Adrenal gland (tissue), 9 donors: ENCODE measurements at regions not wholly inside any gene's neighbourhood (a gene's known extent, or its start where the extent isn't known, plus 50 kb on each side); places are given as distances from the start of the nearest gene placed in this dataset.
"Not testable (repeated sequence)": the region's sequence is repeated elsewhere in the genome, so short reads cannot be mapped to it uniquely, and the experiment has no call there.

ENCODE experiments used
- DNase-seq, 7 donors: peaks; one replicate each; pipeline ENCODE4 v3.0.0-alpha.2; 2019 to 2020
- H3K27ac ChIP-seq, 5 donors: fragments of 200-600 bp; sonication (generic) in 4 of 5; 1 replicate in 3 of 5; 2 replicates in 2 of 5; pipeline versions ENCODE4 v1.5.1 to v1.8.0; 2016 to 2020; ENCODE audit warnings: mild to moderate bottlenecking in 1 of 5
- H3K27me3 ChIP-seq: fragments of 200-600 bp; 2 replicates; pipeline ENCODE4 v1.8.0; 2021
- H3K36me3 ChIP-seq, 2 donors: fragments of 200-600 bp; replicated peaks in 1 of 2; 1 replicate in 1 of 2; 2 replicates in 1 of 2; pipeline versions ENCODE4 v1.5.1 to v1.8.0; 2018 to 2022
- H3K4me1 ChIP-seq, 2 donors: fragments of 200-600 bp; replicated peaks in 1 of 2; 1 replicate in 1 of 2; 2 replicates in 1 of 2; pipeline versions ENCODE4 v1.5.1 to v1.8.0; 2018 to 2021
- H3K4me3 ChIP-seq, 4 donors: fragments of 200-600 bp; sonication (generic) in 3 of 4; one replicate each; pipeline ENCODE4 v1.5.1; 2016 to 2018
- H3K9me3 ChIP-seq, 3 donors: fragments of 200-600 bp; sonication (generic) in 1 of 3; replicated peaks in 1 of 3; 1 replicate in 2 of 3; 2 replicates in 1 of 3; pipeline versions ENCODE4 v1.5.1 to v1.8.0; 2016 to 2021
- CTCF ChIP-seq, 6 experiments: fragments of 450-650 bp in 4 of 6; fragments of 200-600 bp in 2 of 6; sonication (generic) in 1 of 6; IDR thresholded peaks; 1 replicate in 5 of 6; 2 replicates in 1 of 6; pipeline versions ENCODE4 v1.5.1 to v1.8.0; 2016 to 2021; ENCODE audit warnings: antibody characterized with exemption in 6 of 6, mild to moderate bottlenecking in 2 of 6, moderate library complexity in 1 of 6
- POLR2A ChIP-seq, 2 donors: fragments of 450-650 bp; IDR thresholded peaks; one replicate each; pipeline ENCODE4 v1.6.1; 2017; ENCODE audit warnings: antibody characterized with exemption in 2 of 2, mild to moderate bottlenecking in 2 of 2, moderate library complexity in 1 of 2
- WGBS, 4 donors: extraction: QIAGEN DNeasy Blood & Tissue Kit in 2 of 4; methylation state at CpG; one replicate each; pipeline versions ENCODE4 v1.1.5 to v1.1.7; 2013 to 2017; 5-methylcytosine and 5-hydroxymethylcytosine counted together
- intact Hi-C, 2 donors: fragments of 100-400 bp; cut with DNase I; formaldehyde crosslinking; loops; one replicate each; pipeline versions ENCODE4 v1.14.1 to v1.15.0; 2022 to 2023
- donor health status: healthy with polysubstance abuse.
- donor health status: Bipolar disorder and iron deficiency.
- donor health status: DM: yes; HTN: yes; CAD: no.
- donor health status: DM: no; HTN: no; CAD: no.
- donor health status: DM: no; HTN: no; CAD: no.

GRCh38 chr12:34605510-34605887 is 583.2 kb downstream of the ALG10 start:
- peaks cover 0 to 3% (median 0%) of the 10 kb centered on the region in 3 donors for H3K9me3 ChIP-seq
- 61 to 67% (median 65%) methylated on average over 15 of the region's 15 CpGs for WGBS, 4 donors
- no peak overlapping the region for H3K27ac ChIP-seq
- H3K36me3 ChIP-seq: no peaks in the 10 kb centered on the region
- no peaks in the 10 kb centered on the region for H3K4me1 ChIP-seq
- DNase-seq: peak in 1 of 7 donors; percentile 29
- TF ChIP-seq CTCF (IDR thresholded peaks at IDR 0.05) (no peak), POLR2A (IDR thresholded peaks at IDR 0.05) (no peak)
- H3K27me3 ChIP-seq: no peaks in the 10 kb centered on the region
- H3K4me3 ChIP-seq: no peak overlapping the region
- intact Hi-C loops: no loop called here

DNA sequence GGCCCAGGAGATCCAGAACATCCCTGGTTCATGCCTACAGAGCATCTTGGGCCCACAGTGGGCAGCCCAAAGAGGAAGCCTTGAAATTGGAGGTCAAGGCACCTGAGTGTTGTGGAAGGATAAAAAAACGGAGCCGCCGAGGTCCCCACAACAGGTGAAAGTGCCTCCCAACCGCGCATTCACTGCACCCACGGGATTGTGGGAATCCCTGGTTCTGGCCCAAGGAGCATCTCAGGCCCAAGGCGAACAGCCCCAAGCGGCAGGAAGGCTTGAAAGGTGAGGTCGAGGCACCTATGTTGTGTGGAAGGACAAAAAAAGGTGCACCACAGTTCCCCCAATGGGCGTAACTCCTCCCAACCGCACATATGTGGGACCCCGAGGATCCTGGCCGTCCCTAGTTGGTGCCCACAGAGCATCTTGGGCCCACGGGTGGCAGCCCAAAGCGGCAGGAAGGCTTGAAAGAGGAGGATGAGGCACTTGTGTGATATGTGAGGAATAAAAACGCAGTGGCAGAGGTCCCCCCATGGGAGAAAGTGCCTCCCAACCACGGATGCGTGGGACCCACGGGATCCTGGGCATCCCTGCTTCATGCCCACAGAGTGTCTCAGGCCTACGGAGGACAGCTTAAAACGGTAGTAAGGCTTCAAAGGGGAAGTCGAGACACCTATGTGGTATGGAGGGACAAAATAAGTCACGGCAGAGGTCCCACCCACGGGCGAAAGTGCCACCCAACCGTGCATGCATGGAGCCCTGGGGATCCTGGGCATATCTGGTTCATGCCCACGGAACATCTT is 583.9 kb downstream of the ALG10 start:
- DNase-seq: peak in 2 of 7 donors; percentile 12 to 30
- Histone ChIP-seq H3K27ac (no peak overlapping the region), H3K4me3 (no peak overlapping the region), H3K4me1 (no peaks in the 10 kb centered on the region), H3K36me3 (no peaks in the 10 kb centered on the region), H3K9me3 (peaks cover 0 to 3% (median 0%) of the 10 kb centered on the region in 3 donors), H3K27me3 (no peaks in the 10 kb centered on the region)
- 61 to 63% (median 62%) methylated on average over 21 to 27 of the region's 27 CpGs for WGBS, 4 donors
- no peak for TF ChIP-seq POLR2A (IDR thresholded peaks at IDR 0.05)
- intact Hi-C loops: no loop called here

DNA sequence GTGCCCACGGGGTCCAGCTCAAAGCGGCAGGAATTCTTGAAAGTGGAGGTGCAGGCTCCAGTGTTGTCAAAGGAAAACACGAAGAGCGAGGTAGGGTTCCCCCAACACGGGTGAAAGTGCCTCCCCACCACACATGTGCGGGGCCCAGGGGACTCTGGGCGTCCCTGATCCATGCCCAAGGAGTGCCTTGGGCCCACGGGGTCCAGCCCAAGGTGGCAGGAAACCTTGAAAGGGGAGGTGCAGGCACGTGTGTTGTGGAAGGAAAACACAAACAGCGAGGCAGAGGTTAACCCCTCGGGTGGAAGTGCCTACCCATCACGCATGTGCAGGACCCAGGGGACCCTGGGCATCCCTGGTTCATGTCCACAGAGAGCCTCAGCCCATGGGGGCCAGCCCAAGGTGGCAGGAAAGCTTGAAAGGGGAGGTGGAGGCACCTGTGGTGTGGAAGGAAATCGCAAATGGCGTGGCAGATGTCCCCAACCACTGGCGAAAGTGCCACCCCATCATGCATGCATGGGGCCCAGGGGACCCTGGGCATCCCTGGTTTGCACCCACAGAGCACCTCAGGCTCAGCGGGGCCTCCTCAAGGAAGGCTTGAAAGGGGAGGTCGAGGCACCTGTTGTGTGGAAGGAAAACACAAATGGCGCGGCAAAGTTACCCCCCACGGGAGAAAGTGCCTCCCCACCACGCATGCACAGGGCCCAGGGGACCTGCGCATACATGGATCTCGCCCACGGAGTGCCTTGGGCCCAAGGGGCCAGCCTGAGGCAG is 584.6 kb downstream of the ALG10 start:
- WGBS, 4 donors: 55 to 66% (median 60%) methylated on average over 18 to 24 of the region's 24 CpGs
- no peaks in the 10 kb centered on the region for H3K4me1 ChIP-seq
- H3K36me3 ChIP-seq: no peaks in the 10 kb centered on the region
- intact Hi-C loops: no loop called here
- DNase-seq: peak in 2 of 7 donors; percentile 7 to 10
- no peak for TF ChIP-seq POLR2A (IDR thresholded peaks at IDR 0.05)
- TF ChIP-seq CTCF (IDR thresholded peaks at IDR 0.05): no peak
- H3K9me3 ChIP-seq: peaks cover 0 to 3% (median 0%) of the 10 kb centered on the region in 3 donors
- no peak overlapping the region for H3K27ac ChIP-seq
- H3K4me3 ChIP-seq: no peak overlapping the region
- H3K27me3 ChIP-seq: no peaks in the 10 kb centered on the region

- intact Hi-C loops: no loop called here
- no peak overlapping the region for H3K27ac ChIP-seq
- H3K4me3 ChIP-seq: no peak overlapping the region
- TF ChIP-seq POLR2A (IDR thresholded peaks at IDR 0.05) (no peak), CTCF (IDR thresholded peaks at IDR 0.05) (no peak)
- H3K27me3 ChIP-seq: no peaks in the 10 kb centered on the region
- 56 to 65% (median 62%) methylated on average over 11 to 14 of the region's 14 CpGs for WGBS, 4 donors
- peaks cover 0 to 3% (median 0%) of the 10 kb centered on the region in 3 donors for H3K9me3 ChIP-seq
- H3K36me3 ChIP-seq: no peaks in the 10 kb centered on the region
- peak in 2 of 7 donors; percentile 7 to 36 for DNase-seq
- H3K4me1 ChIP-seq: no peaks in the 10 kb centered on the region
Observed at GRCh38 chr12:34607520-34608195, 585.4 kb downstream of the ALG10 start.

DNA sequence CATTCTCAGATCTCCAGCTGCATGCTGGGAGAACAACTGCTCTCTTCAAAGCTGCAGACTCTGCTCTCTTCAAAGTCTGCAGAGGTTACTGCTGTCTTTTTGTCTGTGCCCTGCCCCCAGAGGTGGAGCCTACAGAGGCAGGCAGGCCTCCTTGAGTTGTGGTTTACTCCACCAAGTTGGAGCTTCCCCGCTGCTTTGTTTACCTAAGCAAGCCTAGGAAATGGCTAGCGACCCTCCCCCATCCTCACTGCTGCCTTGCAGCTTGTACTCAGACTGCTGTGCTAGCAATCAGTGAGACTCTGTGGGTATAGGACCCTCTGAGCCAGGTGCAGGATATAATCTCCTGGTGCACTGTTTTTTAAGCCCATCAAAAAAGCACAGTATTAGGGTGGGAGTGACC is 591.7 kb downstream of the ALG10 start:
- H3K27ac ChIP-seq, H3K9me3 ChIP-seq, intact Hi-C loops, H3K4me3 ChIP-seq, DNase-seq, H3K4me1 ChIP-seq, H3K36me3 ChIP-seq, H3K27me3 ChIP-seq: not testable (repeated sequence)
- 53 to 84% (median 76%) methylated on average over 2 of the region's 2 CpGs for WGBS, 4 donors
